NCI-H2029 (cell line): ENCODE measurements at regions not wholly inside any gene's neighbourhood (a gene's known extent, or its start where the extent isn't known, plus 50 kb on each side); places are given as distances from the start of the nearest gene placed in this dataset.
"Not testable (repeated sequence)": the region's sequence is repeated elsewhere in the genome, so short reads cannot be mapped to it uniquely, and the experiment has no call there.

Source experiments
- DNase-seq: peaks from one replicate; lab custom pipeline; 2025; lab: John Stamatoyannopoulos, UW

DNA sequence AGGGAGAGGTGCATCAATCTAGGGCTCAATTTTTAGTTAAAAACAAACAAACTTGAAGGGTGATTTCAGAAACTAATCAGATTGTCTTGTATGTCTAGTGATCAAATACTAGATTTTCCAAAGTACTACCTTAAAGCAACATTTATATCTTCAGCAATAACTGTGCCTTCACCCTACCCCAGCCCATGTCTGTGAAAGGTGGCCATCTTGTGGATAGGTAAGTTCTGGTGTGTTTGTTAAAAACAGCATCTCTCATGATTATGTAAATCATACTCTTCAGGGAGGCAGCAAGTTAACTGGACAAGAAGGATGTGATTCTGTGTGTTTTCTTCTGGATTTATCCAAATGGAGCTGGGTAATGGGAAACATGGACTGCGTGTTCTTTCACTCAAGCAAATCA, 81.4 kb upstream of the ACSL1 start:
- DNase-seq: no peak

DNA sequence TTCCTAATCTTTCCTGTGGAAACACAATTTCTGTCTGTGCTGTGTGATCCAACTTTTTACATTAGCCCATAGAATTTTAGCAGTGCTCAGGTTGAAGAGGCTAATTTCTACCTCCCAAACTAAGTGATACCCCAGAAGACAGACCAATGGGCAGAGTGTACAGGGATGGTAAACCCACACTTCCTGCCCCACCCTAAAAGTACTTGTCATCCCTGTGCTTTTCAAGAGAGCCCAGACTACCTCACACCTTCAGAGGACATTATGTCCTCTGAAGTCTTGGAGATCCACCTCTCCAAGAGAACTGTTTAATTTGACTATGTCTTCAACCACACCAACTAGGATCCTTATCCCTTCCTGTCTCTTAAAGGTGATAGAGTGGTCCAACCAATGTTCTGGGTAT, 82.0 kb upstream of the ACSL1 start:
- DNase-seq: no peak

DNA sequence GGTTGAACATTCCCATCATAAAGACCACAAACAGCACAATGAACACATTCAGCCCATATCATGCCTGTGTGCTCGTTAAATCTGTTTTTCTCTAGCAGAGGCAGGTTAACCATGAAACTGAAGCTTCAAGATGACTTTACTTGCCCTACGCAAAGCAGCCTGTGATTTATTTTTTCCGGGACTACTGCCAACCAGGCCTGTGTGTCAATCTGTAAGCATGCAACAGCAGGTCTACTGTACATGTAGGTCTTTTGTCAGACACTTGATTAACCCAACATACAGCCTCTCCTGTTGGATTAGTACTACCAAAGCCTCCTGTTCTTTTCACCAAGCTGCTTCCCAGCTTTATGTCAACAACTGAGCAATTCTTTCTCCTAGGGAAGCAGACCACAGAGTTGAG, 85.5 kb upstream of the ACSL1 start:
- no peak for DNase-seq

DNA sequence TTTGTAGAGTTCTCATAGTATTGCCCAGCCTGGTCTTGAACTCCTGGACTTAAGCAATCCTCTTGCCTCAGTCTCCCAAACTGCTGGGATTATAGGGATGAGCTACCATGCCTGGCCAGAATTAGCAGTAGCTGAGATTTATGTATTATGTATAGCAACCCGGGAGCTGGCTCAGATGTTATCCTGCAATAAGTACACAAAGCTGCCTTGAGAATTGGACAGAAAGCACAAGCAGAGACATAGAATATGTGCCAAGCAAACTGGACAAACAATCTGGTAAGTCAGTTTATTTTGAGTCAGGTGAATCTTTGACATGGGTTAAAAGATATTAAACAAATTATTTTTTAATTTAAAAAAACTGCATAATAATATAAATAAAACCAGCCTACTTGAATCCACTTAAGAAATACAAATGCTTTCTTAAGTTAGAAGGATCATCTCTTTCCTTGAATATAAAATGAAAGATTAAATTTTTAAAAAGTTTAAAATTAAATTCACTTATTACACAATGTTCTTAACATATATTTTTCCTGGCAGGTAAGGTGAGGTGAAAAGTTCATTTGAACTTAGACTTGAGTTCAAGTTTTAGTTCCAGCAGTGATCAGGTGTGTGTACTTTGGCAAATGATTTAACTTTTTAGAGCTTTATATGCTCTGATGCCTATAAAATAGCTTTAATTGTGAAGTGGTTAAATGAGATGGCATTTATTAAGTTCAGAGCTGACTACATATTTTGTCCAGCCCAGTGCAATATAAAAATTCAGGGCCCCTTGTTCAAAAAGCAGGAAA, 87.8 kb upstream of the ACSL1 start:
- no peak for DNase-seq

DNA sequence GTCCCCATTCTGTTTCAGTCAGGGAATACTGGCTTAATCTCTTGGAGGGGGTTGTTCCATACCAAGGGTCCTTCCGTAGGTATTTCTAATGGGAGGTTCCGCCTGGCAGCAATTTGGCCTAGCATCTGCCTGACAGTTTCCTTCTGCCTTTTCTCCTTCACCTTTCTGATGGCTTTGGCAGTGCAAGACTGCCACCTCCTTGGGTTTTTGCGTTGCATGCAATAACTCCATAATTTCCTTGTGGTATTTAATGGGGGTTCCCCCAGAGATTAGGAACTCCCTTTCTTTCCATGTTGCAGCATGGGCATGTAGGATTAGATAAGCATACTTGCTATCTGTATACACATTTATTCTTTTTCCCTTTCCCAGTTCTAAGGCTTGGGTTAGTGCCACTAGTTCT, 93.0 kb upstream of the ACSL1 start:
- not testable (repeated sequence) for DNase-seq

DNA sequence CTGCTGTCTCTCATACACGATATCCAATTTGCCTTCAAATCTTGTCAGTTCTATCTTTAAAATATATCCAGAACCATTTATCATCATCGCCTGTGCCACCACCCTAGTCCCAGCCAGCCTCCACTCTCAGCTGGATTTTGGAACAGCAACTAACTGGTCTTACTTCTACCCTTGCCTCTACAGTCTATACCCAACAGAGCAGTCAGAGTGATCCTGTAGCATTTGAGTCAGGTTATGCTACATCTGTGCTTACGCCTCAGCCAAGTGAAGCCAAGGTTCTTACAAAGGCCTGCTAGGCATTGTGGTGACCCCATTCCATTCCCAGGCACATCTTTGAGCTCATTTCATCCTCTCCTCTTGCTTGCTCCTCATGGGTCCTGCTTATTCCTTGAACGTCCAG, 95.7 kb upstream of the ACSL1 start:
- DNase-seq: no peak

DNA sequence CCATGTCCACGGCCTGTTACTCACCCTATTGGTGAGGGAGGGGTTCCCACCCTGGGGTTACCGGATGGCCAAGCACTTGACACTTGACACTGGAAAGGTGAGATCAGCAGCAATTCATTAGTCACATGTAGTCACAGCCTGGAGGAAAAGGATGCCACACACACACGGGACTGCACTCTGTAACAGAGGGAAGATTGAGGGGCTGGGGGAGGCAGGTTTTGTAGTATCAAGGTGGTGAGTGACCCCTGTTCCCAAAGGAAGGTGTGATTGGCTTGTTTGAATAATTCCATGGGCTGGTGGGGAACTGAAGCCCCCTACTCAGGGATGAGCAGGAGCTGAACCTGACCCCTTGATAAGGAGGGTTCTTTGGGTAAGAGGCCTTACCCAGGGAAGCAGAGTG, 96.0 kb upstream of the HELT start:
- DNase-seq: no peak

DNA sequence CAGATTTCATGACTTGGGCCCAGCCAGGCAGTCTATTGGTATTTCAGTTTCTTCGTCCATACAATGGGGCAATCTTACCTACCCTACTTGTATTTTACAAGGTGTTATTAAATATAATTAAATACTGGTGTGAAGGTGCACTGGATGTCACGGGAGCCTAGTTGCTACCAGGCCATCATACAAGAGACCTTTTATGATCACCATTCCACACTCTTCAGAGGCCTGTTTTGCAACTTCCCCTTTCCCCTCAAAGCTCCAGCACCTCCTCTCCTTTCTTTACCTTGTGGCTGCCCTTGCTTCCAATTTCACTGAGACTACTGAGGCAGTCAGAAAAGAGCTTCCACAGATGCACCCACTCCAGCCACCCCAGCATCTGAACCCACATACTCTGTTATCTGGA, 93.8 kb upstream of the HELT start:
- no peak for DNase-seq

DNA sequence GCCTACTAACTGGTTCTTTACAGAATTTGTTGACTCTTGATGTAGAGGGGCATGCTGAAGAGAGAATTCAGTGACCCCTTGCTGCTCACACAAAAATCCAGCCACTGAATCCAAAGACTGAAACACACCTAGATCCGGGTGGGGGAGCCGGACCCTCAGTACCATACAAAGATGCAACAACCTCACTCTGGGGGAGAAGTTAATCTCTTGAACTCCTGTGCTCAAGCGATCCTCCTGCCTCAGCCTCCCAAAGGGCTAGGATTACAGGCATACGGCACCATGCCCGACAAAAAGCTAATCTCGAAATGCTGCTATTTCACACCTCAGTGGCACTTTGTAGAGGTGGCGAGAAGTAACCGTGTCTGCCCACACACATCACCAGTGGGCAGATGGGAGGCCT, 88.8 kb upstream of the HELT start:
- no peak for DNase-seq

DNA sequence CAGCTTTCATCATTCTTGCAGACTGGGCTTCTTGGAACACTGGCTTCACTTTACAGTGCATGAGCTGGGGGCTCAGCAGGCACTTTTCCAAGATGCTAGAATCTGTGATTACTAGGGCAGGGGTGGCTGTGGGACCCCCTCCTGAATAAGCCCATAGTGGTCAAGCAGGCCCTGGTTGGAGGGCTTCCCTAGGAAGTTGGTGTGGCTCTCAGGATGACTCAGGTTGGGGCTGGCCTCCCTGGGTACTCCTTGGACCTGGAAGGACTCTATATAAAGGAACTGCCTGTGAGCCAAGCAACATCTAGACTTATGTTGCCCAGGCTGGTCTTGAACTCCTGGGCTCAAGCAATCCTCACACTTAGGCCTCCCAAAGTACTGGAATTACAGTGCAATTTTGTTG, 88.3 kb upstream of the HELT start:
- DNase-seq: no peak

DNA sequence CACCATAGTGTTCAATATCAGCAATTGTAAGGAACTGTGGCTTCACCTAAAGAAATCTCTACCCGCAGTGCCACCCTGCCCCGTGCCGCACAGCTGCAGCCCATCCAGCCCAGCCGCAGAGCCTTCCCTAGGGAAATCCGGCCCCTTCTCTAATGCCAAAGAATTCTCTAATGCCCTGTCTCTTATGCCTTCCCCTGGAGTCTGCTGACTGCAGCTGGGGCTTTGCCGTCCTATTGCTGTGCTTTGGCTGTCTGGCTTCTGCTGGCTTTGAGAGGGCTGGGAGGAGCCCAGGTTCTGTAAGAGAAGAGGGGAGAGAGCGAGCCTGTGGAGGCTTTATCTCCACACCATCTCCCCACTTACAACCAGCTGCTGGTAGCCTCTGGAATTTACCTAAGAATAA, 85.9 kb upstream of the HELT start:
- DNase-seq: no peak

DNA sequence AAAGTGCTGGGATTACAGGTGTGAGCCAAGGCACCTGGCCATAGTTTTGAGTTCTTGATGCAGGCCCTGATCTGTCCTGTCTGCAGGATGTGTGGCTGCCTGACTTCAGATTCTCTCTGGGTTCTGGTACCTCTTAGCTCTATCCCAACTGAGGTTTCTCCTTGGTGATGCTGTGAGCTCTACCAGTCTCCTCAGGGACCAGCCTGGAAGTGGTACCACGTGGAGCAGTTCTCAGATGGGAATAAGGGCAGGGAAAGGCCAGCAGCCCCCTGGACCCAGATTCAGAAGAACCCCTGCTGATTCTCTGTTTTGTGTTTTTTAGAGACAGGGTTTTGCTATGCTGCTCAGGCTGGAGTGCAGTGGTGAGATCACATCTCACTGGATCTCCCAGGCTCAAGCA, 85.0 kb upstream of the HELT start:
- no peak for DNase-seq

DNA sequence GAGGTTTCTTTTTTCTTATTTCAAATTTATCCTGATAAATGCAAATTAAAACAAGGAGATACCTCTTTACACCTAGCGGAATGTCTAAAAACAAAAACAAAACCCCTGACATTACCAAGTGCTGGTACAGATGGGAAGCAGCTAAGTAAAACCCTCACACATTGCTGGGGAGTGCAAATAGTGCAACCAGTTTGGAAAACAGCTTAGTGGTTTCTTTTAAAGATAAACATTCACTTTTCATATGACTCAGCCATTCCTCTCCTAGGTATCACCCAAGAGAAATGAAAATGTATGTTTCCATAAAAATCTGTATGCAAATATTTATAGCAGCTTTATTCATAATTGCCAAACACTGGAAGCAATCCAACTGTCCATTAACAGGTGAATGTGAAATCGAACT, 84.1 kb upstream of the HELT start:
- no peak for DNase-seq

DNA sequence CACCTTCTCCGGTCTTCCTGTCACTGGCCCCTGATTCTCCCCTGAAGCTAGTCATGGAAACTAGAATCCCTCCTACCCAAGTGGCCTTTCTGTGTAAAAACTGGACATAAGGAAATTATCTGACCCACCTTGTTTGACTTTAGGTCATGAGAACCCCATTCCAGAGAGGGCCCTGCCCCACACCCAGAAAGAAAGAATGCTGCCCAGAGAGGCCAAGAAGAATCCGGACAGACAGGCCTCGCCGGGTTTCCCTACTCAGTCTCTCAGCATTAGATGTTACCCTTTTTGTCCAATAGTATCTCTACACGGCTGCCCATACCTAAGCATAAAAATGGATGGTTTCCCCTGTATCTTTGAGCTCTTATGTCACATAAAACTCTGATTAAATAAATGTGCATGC, 83.3 kb upstream of the HELT start:
- DNase-seq: no peak

DNA sequence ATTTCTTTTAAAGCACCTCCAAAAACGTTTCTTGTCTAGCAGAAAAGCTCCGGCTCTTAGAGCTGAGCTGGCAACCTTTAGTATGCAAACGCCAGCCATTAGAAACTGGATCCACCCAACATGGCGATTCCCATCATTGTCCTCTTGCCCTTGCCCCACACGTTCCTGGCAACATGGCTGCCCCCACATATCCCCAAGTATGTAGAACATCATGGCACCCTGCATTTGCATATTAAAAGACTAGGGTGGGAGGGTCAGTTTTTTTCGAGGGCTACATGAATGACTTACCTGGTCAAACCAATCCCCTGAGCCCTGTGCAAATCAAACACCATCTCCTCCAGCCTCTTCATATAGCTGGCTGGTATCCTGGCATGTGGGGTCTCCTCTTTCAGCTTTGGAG, 82.2 kb upstream of the HELT start:
- DNase-seq: no peak

DNA sequence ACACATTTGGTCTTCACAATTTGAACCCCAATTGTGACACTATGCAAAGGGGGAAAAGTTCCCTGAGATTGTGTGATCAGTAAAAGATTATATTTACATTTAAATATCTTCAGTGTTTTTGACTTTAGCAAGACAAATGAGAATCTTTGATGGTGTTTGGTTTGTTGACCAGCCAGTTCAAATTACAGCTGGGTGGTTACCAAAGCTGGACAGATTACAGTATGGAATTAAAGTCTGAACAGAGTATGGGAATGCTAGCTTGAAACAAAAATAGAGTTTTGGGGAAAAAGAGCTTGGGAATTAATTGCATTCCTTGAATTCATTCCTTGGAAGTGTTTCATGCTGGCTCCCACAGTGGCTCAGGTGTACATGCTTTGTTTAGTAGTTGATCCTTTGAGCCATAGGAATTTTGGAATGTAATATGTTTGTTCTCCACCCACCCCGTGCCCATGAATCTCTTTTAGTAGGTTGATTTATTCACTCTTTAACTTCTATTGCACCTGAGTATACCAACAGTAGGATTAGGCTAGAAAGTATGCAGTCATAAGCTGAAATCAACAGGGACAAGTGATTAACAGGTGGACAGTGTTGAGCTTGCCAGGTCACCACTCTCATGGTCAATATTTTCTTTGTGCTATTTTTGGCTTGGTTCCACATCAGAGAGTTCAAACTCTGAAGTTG, 81.1 kb upstream of the HELT start:
- DNase-seq: no peak

DNA sequence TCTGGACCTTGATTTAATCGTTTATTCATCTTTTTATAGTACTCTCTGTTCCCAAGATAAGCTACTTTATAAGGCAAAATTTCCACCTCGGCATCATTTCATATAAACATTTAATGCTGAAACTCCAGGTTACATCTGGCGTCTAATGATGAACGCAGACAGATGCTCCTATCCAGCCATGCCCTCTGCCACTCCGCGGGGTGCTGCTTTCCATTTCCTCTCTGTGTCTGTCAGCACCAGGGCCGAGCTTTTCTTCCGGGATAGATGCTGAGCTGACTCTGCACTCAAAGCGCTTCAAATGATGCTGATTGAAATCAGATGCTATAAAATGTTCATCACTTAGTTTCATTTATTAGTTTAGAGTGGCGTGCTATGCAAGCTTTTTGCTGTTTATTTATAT, 80.5 kb upstream of the HELT start:
- no peak for DNase-seq

DNA sequence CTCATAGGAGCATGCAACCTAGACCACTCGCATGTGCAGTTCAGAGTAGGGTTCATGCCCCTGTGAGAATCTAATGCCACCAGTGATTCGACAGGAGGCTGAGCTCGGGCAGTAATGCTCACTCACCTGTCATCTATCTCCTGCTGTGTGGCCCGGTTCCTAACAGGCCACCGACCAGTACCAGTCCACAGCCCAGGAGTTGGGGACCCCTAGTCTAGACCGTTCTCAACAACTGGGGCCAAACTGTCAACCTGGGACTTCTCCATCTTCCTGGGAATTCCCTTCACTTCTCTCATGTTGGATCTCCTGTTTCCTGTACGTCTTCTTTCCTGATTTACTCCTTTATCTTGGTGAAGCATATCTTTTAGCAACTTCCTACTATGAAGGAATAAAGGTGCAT, 79.4 kb upstream of the HELT start:
- DNase-seq: no peak

DNA sequence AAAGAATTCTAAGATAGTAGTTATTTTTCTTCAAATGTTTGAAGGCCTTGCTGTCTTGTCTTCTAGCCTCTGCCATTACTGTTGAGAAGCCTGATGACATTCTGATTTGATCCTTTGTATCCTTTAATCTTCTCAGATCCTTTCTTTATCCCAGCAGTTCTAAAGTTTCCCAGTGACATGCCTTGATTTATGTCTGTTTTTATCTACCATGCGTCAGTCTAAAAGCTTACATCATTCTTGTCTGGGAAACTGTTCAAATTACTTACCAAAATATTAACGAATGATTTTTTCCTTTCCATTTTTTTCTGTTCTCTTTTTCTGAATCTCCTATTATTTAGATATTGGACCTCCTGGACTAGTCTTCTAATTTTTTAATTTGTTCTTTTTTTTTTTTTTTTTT, 78.3 kb upstream of the HELT start:
- DNase-seq: no peak

DNA sequence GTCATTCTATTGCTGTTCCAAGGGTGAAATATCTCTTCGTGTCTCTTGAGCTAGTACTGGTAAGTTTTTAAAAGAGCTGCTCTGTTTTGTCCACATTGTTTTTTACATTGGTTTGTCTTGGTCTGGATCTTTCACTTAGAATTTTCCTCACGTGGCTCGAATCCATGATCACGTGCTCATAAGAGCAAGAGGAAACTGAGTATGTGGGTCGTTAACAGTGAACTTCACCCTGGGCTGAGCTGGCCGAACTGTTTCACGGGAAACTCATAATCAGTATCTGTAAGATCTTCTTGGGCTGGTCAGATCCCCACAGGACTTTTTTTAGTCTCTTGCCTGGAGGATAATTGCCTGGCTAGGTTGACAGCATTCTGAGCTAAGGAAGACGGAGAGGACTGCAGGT, 77.8 kb upstream of the HELT start:
- no peak for DNase-seq

DNA sequence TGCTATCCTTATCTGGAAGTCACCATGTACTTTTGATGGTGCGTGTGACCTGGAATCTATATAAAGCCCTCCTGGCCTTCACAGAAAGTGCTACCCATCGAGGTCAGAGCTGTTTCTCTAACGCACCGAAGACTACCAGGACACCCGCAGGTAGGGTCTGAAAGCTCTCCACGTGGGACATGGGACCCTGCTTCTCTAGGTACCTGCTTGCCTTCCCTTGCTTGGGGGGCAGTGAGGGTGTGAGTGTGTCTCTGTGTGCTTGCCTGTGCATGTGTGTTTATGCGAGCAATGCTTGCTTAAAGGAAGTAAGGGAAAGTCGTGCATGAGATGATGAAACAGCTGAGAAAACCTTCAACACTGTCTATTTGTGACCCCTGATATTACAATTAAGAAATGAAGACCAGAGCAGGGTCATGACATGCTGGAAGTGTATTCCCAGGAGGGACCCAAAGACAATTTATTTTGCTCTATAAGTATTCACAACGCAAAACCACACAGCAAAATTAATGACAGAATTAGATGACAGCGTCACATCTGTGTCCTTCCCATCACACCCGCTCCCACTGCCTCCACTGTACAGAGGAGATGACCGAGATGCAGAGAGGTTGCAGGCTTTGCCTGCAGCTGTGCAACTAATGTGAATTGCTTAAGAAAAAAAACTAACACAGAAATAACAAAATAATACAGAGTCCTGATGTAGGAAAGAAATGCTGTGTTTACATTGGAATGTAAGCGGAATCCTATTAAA, 76.4 kb upstream of the HELT start:
- no peak for DNase-seq

DNA sequence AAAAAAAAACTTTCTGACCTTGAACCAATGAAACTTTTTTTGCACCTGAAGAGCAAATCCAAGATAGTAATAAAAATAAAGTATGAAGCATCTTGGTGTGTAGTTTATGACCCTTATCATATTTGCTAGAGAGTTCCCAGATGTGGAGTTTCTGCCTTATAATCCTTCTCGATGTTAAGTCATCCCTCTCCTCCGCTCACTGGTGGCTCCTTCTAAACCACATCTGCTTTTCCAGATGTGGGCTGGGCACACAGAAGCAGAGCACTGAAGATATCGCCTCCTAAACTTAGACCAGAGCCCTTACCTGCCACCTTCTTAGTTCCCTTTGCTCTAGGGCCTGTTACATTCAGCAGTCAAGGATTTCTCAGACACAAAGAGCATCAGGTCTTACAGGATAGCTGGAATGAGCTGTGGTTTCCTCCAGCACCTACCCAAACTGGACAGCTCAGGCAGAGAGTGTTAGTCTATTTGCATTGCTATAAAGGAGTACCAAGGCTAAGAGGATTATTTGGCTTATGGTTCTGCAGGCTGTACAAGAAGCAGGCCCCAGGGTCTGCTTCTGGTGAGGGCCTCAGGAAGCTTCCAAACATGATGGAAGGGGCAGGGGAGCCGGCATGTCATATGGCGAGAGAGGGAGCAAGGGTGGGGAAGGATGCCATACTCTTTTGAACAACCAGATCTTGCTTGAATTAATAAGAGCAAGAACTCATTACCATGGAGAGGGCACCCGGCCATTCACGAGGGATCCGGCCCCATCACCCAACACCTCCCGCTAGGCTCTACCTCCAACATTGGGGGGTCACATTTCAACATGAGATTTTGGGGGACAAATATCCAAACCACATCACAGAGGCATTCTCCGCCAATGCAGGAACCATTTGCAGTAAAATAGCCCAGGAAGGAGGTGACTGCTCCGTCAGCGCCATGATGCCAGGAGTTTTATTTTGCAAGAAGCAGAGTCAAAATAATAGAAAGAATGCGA, 75.6 kb upstream of the HELT start:
- DNase-seq: no peak
